ENCODE measurements at regions not wholly inside any gene's neighbourhood (a gene's known extent, or its start where the extent isn't known, plus 50 kb on each side); places are given as distances from the start of the nearest gene placed in this dataset.

GRCh38 chr19:34305221-34306083 lies 51.1 kb downstream of the GARRE1 start:
- peak overlapping the region; percentile 90 to 91 for H3K27ac ChIP-seq (ENCODE audit: low read depth in 1 of 2, low read length in 2 of 2)
- TF ChIP-seq GABPA (IDR thresholded peaks at IDR 0.05 in 1 of 2, conservative IDR thresholded peaks at IDR 0.05 in 1 of 2) (no peak), EGR1 (IDR thresholded peaks at IDR 0.05; ENCODE audit: low read depth in 2 of 2) (no peak), CTCF (IDR thresholded peaks at IDR 0.05; ENCODE audit: low read depth, low read length, missing input control) (no peak), HNF4A (conservative IDR thresholded peaks at IDR 0.05) (no peak), SP1 (IDR thresholded peaks at IDR 0.05) (no peak), ZBTB33 (IDR thresholded peaks at IDR 0.05) (no peak), MAX (IDR thresholded peaks at IDR 0.05) (no peak), FOXA1 (IDR thresholded peaks at IDR 0.05) (no peak), REST (IDR thresholded peaks at IDR 0.05) (no peak), HNF4G (IDR thresholded peaks at IDR 0.05) (no peak), RAD21 (IDR thresholded peaks at IDR 0.05) (no peak), NR2F2 (IDR thresholded peaks at IDR 0.05) (no peak), ATF3 (IDR thresholded peaks at IDR 0.05) (no peak), RXRA (IDR thresholded peaks at IDR 0.05) (no peak), YY1 (IDR thresholded peaks at IDR 0.05) (no peak), JUND (IDR thresholded peaks at IDR 0.05) (no peak), FOXA2 (IDR thresholded peaks at IDR 0.05) (no peak)
- H3K36me3 ChIP-seq (ENCODE audit: control insufficient read depth in 4 of 4, insufficient read depth in 3 of 4, low read depth in 1 of 4, low read length in 3 of 4), result peaks cover 0 to 8% (median 5%) of the 10 kb centered on the region in 4 donors

More at GRCh38 chr19:34305221-34306083, 51.1 kb downstream of the GARRE1 start:
- DNase-seq (ENCODE audit: low spot score), result no peak
- Histone ChIP-seq H3K4me3 (ENCODE audit: low read depth in 1 of 3, low read length in 3 of 3) (no peak overlapping the region), H3K4me1 (ENCODE audit: control insufficient read depth in 4 of 4, insufficient read depth in 4 of 4, low read length in 3 of 4) (peaks cover 11 to 50% (median 41%) of the 10 kb centered on the region in 4 donors), H3K27me3 (ENCODE audit: control insufficient read depth in 4 of 4, insufficient read depth in 4 of 4, low read length in 3 of 4) (no peaks in the 10 kb centered on the region), H3K9ac (ENCODE audit: low read depth in 1 of 2, low read length in 2 of 2) (no peak overlapping the region), H3K9me3 (ENCODE audit: control insufficient read depth in 4 of 4, low read length in 3 of 4) (no peaks in the 10 kb centered on the region)
- WGBS, result 66% methylated on average over 10 of the region's 10 CpGs

Measured in liver (tissue), 8 donors.